GM19468 (cell line): ENCODE measurements at regions not wholly inside any gene's neighbourhood (a gene's known extent, or its start where the extent isn't known, plus 50 kb on each side); places are given as distances from the start of the nearest gene placed in this dataset.
"Not testable (repeated sequence)": the region's sequence is repeated elsewhere in the genome, so short reads cannot be mapped to it uniquely, and the experiment has no call there.

Experiments
- ATAC-seq: cut with Tn5 transposase; IDR thresholded peaks from one replicate; pipeline ENCODE4 v1.9.1; 2021; ENCODE audit warnings: mild to moderate bottlenecking, moderate library complexity, moderate number of reproducible peaks; ENCODE audit not compliant: unreplicated experiment; ENCODE audit errors: extremely low read depth

- ATAC-seq: no peak
Measured at GRCh38 chr11:92123540-92123939, 101.1 kb upstream of the FAT3 start.

GRCh38 chr11:92122561-92122960 is 102.1 kb upstream of the FAT3 start:
- ATAC-seq: no peak

- no peak for ATAC-seq
Measured at GRCh38 chr11:92111287-92111686, 113.3 kb upstream of the FAT3 start.

GRCh38 chr11:92109466-92109865 is 115.2 kb upstream of the FAT3 start:
- no peak for ATAC-seq

- ATAC-seq: no peak
Measured at GRCh38 chr11:92107331-92107730, 117.3 kb upstream of the FAT3 start.

- ATAC-seq: no peak
Measured at GRCh38 chr11:92104349-92104748, 120.3 kb upstream of the FAT3 start.

GRCh38 chr11:92101920-92102319 is 122.7 kb upstream of the FAT3 start:
- ATAC-seq: no peak

- no peak for ATAC-seq
Measured at GRCh38 chr11:92099183-92099582, 125.4 kb upstream of the FAT3 start.

- no peak for ATAC-seq
Measured at GRCh38 chr11:92098172-92098571, 126.4 kb upstream of the FAT3 start.

- ATAC-seq: no peak
Measured at GRCh38 chr11:92087725-92088537, 136.7 kb upstream of the FAT3 start.

- ATAC-seq: no peak
Measured at GRCh38 chr11:92083123-92083522, 141.5 kb upstream of the FAT3 start.

GRCh38 chr11:92082652-92083051 is 142.0 kb upstream of the FAT3 start:
- no peak for ATAC-seq

GRCh38 chr11:92074498-92074897 is 150.1 kb upstream of the FAT3 start:
- ATAC-seq: not testable (repeated sequence)

GRCh38 chr11:92071660-92072059 is 153.0 kb upstream of the FAT3 start:
- ATAC-seq: no peak

GRCh38 chr11:92070026-92070889 is 154.4 kb upstream of the FAT3 start:
- no peak for ATAC-seq

GRCh38 chr11:92067016-92067415 is 157.6 kb upstream of the FAT3 start:
- ATAC-seq: no peak

GRCh38 chr11:92061456-92062062 is 163.1 kb upstream of the FAT3 start:
- ATAC-seq: no peak

GRCh38 chr11:92057849-92058442 is 166.7 kb upstream of the FAT3 start:
- ATAC-seq: no peak

- ATAC-seq: no peak
Measured at GRCh38 chr11:92053216-92053615, 171.4 kb upstream of the FAT3 start.

GRCh38 chr11:92050305-92050704 is 174.3 kb upstream of the FAT3 start:
- ATAC-seq: no peak

GRCh38 chr11:92048415-92048814 is 176.2 kb upstream of the FAT3 start:
- no peak for ATAC-seq
